ENCODE measurements at regions not wholly inside any gene's neighbourhood (a gene's known extent, or its start where the extent isn't known, plus 50 kb on each side); places are given as distances from the start of the nearest gene placed in this dataset.
A peak's percentile ranks its signal among the peaks of the same experiment; 100 is the strongest.

- Mint-ChIP-seq H3K9me3 (no peaks in the 10 kb centered on the region), H3K4me3 (no peak overlapping the region), H3K27me3 (peaks cover 5% of the 10 kb centered on the region), H3K4me1 (no peaks in the 10 kb centered on the region), H3K36me3 (peaks cover 2% of the 10 kb centered on the region), H3K27ac (no peak overlapping the region)
Measured at GRCh38 chr11:129324533-129325175, 51.0 kb upstream of the BARX2 start.

- H3K4me1 Mint-ChIP-seq: no peaks in the 10 kb centered on the region
- H3K4me3 Mint-ChIP-seq: no peak overlapping the region
- H3K9me3 Mint-ChIP-seq: no peaks in the 10 kb centered on the region
- no peak overlapping the region for H3K27ac Mint-ChIP-seq
- peaks cover 5% of the 10 kb centered on the region for H3K27me3 Mint-ChIP-seq
- peaks cover 2% of the 10 kb centered on the region for H3K36me3 Mint-ChIP-seq
Measured at GRCh38 chr11:129323896-129324502, 51.6 kb upstream of the BARX2 start.

GRCh38 chr11:129322941-129323340, 52.7 kb upstream of the BARX2 start:
- Mint-ChIP-seq H3K4me3 (no peak overlapping the region), H3K36me3 (peaks cover 2% of the 10 kb centered on the region), H3K27ac (no peak overlapping the region), H3K4me1 (no peaks in the 10 kb centered on the region), H3K9me3 (no peaks in the 10 kb centered on the region), H3K27me3 (peaks cover 5% of the 10 kb centered on the region)

DNA sequence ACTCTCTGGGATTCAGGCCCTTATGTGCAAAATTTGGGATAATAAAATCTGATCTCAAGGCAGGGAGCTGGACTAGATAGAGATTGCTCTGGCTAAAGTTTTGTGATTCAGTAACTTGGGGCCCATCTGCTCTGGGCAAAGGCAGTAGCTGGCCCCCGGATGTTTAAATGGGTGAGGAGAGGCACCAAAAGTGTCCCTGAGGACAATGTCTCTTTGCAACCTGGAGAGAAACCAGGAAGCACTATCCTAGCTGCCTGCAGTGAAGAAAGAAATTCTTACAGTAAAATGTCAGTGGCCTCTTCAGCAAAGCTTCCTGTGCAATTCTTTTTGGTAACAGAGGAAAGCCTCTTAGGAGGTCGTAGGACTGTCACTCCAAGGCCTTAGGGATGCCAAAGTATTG, 54.6 kb upstream of the BARX2 start:
- Mint-ChIP-seq H3K4me3 (no peak overlapping the region), H3K27ac (no peak overlapping the region), H3K9me3 (no peaks in the 10 kb centered on the region), H3K36me3 (peaks cover 2% of the 10 kb centered on the region), H3K27me3 (peaks cover 5% of the 10 kb centered on the region), H3K4me1 (peaks cover 0 to 1% (median 0%) of the 10 kb centered on the region in 3 donors)

DNA sequence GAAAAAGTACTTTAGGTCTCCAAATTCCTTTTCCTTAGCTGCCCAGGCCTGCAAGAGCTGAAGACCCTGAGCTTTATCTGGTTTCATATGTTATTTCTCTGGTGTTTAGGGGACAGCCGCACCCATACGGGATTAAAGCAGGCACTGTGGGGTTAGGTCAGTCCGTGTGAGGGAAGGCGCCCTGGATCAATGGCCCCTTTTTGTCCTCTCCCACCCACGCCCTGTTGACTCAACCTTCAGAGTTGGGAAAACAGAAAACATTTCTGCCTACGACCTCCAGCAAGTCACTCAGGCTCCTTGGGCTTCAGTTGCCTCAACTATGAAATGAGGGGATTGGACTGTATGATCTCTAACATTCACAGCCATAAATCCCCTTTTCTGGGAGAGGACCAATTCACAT, 55.2 kb upstream of the BARX2 start:
- peaks cover 5% of the 10 kb centered on the region for H3K27me3 Mint-ChIP-seq
- no peak overlapping the region for H3K4me3 Mint-ChIP-seq
- no peaks in the 10 kb centered on the region for H3K9me3 Mint-ChIP-seq
- peaks cover under 1% of the 10 kb centered on the region for H3K36me3 Mint-ChIP-seq
- H3K27ac Mint-ChIP-seq: no peak overlapping the region
- H3K4me1 Mint-ChIP-seq: peaks cover 0 to 1% (median 0%) of the 10 kb centered on the region in 3 donors

GRCh38 chr11:129319751-129320150, 55.9 kb upstream of the BARX2 start:
- H3K9me3 Mint-ChIP-seq: no peaks in the 10 kb centered on the region
- H3K4me3 Mint-ChIP-seq: no peak overlapping the region

DNA sequence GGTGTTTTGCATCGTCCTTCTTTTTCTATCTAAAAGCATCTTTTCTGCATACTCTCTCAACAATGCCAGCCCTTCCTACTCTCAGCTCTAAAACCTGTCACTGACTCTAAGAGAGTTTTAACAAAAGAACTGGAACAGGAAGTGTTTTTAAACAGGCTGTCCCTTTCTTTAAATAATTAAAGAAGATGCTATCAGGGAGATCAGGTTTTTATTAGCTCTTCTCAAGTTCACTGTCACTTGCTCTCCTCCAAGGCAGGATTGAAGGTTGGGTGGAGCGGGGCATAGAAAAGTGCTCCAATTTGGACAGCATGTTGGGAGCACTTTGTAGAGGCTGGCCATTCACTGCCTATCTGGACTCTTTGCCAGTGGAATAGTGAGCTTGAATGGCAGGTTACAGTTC, 56.4 kb upstream of the BARX2 start:
- Mint-ChIP-seq H3K36me3 (no peaks in the 10 kb centered on the region), H3K27ac (no peak overlapping the region), H3K9me3 (no peaks in the 10 kb centered on the region), H3K4me3 (no peak overlapping the region), H3K4me1 (peaks cover 0 to 1% (median 0%) of the 10 kb centered on the region in 3 donors), H3K27me3 (peaks cover 8% of the 10 kb centered on the region)

More at GRCh38 chr11:129319751-129320150, 55.9 kb upstream of the BARX2 start:
- H3K27ac Mint-ChIP-seq: no peak overlapping the region
- H3K27me3 Mint-ChIP-seq: peaks cover 8% of the 10 kb centered on the region
- H3K4me1 Mint-ChIP-seq: peaks cover 0 to 1% (median 0%) of the 10 kb centered on the region in 3 donors
- H3K36me3 Mint-ChIP-seq: no peaks in the 10 kb centered on the region

DNA sequence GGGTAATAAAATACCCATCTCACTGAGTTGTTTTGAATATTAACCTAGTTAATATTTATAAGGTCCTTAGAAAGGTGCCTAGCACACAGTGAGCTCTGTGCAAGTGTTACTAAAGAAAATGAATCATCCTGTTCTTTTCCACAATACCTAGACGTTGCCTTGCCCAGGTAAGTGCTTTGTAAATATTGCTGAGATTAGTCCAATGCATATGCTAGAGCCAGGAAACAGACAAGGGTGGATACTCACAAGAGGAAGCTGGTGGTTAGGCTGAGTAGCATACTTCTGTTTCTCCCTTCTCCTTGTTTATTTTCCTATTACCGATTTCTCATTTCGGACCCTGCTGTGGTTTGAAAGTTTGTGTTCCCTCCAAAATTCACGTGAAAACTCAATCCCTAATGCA, 58.1 kb upstream of the BARX2 start:
- H3K4me1 Mint-ChIP-seq: peaks cover 0 to 1% (median 0%) of the 10 kb centered on the region in 3 donors
- H3K9me3 Mint-ChIP-seq: no peaks in the 10 kb centered on the region
- no peak overlapping the region for H3K4me3 Mint-ChIP-seq
- peaks cover 5% of the 10 kb centered on the region for H3K27me3 Mint-ChIP-seq
- H3K27ac Mint-ChIP-seq: no peak overlapping the region
- H3K36me3 Mint-ChIP-seq: no peaks in the 10 kb centered on the region

DNA sequence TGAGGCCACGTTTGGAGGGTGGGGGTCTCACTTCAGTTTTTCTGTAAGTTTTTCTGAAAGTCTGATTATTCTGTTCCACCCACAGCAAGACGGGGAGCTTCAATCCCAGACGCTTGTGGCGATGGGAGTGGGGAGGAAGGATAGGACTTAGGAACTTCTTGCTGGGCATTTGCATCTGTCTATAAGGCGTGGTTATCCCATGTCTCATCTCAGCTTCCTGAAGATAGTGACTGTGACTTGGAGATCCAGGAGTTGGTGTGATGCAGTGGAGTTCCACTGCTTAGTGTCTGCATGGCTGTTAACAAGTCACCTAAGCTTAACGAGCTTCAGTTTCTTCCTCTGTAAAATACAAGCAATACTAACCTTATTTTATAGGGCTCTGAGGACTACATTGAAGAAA, 58.9 kb upstream of the BARX2 start:
- no peak overlapping the region for H3K27ac Mint-ChIP-seq

DNA sequence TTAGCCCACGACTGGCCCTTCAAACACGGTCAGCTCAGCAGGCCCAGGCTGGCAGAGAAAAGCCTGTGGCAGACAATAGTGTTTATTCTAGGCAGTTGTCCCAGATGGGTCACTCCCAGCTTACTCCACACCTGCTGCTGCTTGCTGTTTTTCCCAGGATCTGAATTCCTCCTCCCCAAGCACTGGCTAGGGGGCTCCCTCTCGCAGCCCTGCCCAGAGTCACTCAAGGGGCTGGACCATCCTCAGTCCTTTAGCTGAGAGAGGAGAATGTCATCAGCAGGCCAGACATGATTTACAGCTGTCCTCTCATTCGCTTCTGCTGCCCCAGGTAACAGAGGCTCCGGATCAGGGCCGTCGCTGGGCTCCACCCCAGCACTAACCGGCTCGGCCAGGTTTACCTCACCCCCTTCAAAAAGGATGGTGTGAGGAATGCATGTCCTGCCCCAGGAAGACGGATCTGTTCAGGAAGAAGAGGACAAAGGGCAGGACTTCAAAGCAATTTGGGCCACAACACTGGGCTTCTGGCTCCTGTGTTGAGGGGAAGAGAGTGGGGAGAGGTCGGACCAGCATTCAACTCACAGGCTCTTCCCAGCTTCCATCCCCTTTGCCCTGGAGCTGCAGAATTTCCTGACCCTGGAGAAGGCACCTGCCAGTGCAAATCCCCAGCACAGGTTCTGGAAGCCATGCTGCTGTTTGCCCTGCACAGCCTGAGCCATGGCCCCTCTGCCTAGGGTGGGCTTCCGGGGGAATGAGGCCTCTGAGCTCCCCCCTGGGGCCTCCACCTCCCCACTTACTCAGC, 59.7 kb upstream of the BARX2 start:
- no peak overlapping the region for H3K4me3 Mint-ChIP-seq
- peak overlapping the region in 1 of 3 donors; percentile 65 for H3K27ac Mint-ChIP-seq
- H3K9me3 Mint-ChIP-seq: peaks cover 0 to under 1% (median 0%) of the 10 kb centered on the region in 3 donors
- H3K27me3 Mint-ChIP-seq: peaks cover 5% of the 10 kb centered on the region
- peaks cover 0 to 1% (median 0%) of the 10 kb centered on the region in 3 donors for H3K4me1 Mint-ChIP-seq
- H3K36me3 Mint-ChIP-seq: no peaks in the 10 kb centered on the region

More for the DNA sequence above, 58.9 kb upstream of the BARX2 start:
- Mint-ChIP-seq H3K4me1 (peaks cover 0 to 1% (median 0%) of the 10 kb centered on the region in 3 donors), H3K36me3 (no peaks in the 10 kb centered on the region), H3K9me3 (no peaks in the 10 kb centered on the region), H3K4me3 (no peak overlapping the region), H3K27me3 (peaks cover 5% of the 10 kb centered on the region)

DNA sequence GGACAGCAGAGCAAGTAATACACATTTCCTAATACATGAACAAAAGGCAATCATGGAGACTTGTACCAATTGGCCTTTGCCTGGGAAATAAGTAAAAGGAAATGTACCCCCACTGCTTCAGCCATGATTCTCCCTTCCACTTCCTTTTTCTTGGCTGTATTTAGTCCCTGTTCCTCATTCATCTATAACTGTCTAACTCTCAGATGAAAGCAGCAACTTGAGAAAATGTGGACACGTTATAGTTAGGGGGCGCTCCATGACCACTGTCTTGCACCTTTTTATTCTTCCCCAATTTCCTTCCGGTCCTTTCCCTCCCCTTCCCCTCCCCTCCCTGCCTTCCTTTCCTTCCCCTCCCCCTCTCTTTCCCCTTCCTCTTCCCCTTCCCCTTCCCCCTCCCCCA, 61.3 kb upstream of the BARX2 start:
- Mint-ChIP-seq H3K36me3 (no peaks in the 10 kb centered on the region), H3K4me1 (peaks cover 0 to 1% (median 0%) of the 10 kb centered on the region in 3 donors), H3K9me3 (peaks cover 0 to 3% (median 1%) of the 10 kb centered on the region in 3 donors), H3K4me3 (no peak overlapping the region), H3K27me3 (peaks cover 6% of the 10 kb centered on the region), H3K27ac (no peak overlapping the region)

DNA sequence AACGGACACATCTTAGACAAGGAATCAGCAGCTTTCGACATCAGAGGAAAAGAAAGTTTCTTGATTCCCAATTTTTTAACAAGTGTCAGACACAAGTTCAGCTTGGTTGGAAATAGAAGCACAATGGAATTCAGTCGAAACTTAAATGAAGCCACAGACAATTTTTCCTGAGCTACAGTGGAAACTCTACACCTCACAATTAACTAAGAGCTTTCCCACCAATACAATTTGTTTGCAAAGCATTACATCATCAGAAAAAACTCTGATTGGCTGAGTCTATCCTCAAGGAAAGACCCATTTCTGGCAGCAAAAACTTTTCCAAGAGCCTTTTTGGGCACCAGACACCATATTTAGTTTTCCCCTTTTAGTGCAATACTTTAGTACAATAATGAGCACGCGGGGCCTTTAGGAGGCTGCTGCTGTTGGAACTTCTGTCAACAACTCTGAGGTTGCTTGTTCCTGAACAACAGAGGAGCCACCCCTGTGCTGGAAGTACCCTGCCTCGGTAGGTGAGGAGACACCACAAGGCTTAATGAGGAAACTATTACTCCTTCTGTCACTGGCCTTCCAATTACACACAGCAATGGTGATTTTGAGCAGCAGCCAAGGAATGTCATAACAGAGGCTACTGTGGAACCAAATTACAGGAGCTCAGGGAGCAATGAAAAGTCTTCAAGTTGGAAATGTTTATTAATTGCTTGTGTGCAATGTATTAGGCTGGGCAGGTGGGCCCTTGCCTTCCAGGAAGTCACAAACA, 61.9 kb upstream of the BARX2 start:
- Mint-ChIP-seq H3K27me3 (peaks cover 6% of the 10 kb centered on the region), H3K4me3 (no peak overlapping the region), H3K9me3 (peaks cover 0 to 5% (median 4%) of the 10 kb centered on the region in 3 donors), H3K27ac (no peak overlapping the region), H3K36me3 (no peaks in the 10 kb centered on the region), H3K4me1 (peaks cover 0 to 1% (median 0%) of the 10 kb centered on the region in 3 donors)

- no peaks in the 10 kb centered on the region for H3K36me3 Mint-ChIP-seq
- peaks cover 0 to 10% (median 4%) of the 10 kb centered on the region in 3 donors for H3K9me3 Mint-ChIP-seq
- H3K4me1 Mint-ChIP-seq: peaks cover 0 to 1% (median 0%) of the 10 kb centered on the region in 3 donors
- H3K27me3 Mint-ChIP-seq: peaks cover 6% of the 10 kb centered on the region
- no peak overlapping the region for H3K27ac Mint-ChIP-seq
- H3K4me3 Mint-ChIP-seq: no peak overlapping the region
Measured at GRCh38 chr11:129312730-129313503, 62.7 kb upstream of the BARX2 start.

DNA sequence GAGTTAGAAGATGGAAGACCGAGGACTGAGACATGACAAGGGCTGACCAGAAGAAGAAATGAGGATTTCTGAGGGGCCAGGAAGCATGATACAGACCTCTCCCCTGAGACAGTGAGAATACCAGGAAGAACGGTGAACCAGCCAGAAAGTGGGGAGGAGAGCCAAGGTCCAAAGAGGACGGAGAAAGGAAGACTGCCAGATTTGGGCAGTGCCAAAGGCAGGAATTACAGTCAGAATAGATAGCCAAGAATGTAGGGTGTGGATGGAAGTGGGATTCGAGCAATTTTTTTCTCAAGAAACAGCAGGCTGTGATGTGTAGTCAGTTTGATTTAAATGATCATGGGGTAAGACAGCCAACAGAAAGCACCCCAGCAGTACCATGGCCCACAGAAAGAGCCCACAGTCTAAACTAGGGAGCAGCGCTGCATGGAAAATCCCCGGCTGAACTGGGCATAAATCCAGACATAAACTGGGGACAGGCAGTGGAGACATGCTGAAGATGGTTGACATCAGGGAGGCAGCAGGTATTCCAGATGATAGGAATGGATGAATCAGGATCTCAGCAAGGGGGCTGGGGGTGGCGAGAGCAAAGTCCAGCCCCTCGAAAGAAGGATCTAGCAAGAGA, 67.3 kb upstream of the BARX2 start:
- Mint-ChIP-seq H3K4me3 (no peak overlapping the region), H3K27me3 (peaks cover 5% of the 10 kb centered on the region), H3K36me3 (no peaks in the 10 kb centered on the region), H3K27ac (no peak overlapping the region), H3K4me1 (no peaks in the 10 kb centered on the region), H3K9me3 (peaks cover 0 to 10% (median 4%) of the 10 kb centered on the region in 3 donors)

Measured in IgD-negative memory B cell (primary cell).